ENCODE measurements at regions not wholly inside any gene's neighbourhood (a gene's known extent, or its start where the extent isn't known, plus 50 kb on each side); places are given as distances from the start of the nearest gene placed in this dataset.

- TF ChIP-seq CHD2 (IDR thresholded peaks at IDR 0.05; ENCODE audit: low read length) (no peak), RFX5 (IDR thresholded peaks at IDR 0.05; ENCODE audit: borderline replicate concordance, low read depth, low read length) (no peak), POLR2A (IDR thresholded peaks at IDR 0.05; ENCODE audit: control extremely low read depth in 1 of 2, low read depth in 2 of 2, low read length in 2 of 2) (no peak), CTCF (IDR thresholded peaks at IDR 0.05; ENCODE audit: control extremely low read depth in 1 of 3, insufficient read depth in 1 of 3, low read depth in 1 of 3, low read length in 3 of 3) (no peak), EP300 (IDR thresholded peaks at IDR 0.05; ENCODE audit: borderline replicate concordance in 1 of 2, low read depth in 2 of 2, low read length in 2 of 2) (no peak), RNF2 (IDR thresholded peaks at IDR 0.05; ENCODE audit: borderline replicate concordance, low read depth, low read length, missing control alignments, poor library complexity, severe bottlenecking) (no peak), JUN (IDR thresholded peaks at IDR 0.05; ENCODE audit: low read depth, low read length) (no peak), EZH2 (IDR thresholded peaks at IDR 0.05; ENCODE audit: low read depth, low read length, severe bottlenecking) (no peak), PHF8 (conservative IDR thresholded peaks at IDR 0.05; ENCODE audit: low read depth, low read length) (no peak), SP2 (IDR thresholded peaks at IDR 0.05; ENCODE audit: low read length) (no peak), SIN3A (conservative IDR thresholded peaks at IDR 0.05 in 1 of 2, IDR thresholded peaks at IDR 0.05 in 1 of 2; ENCODE audit: low read depth in 1 of 2, low read length in 2 of 2) (no peak), RAD21 (IDR thresholded peaks at IDR 0.05 in 1 of 2, conservative IDR thresholded peaks at IDR 0.05 in 1 of 2; ENCODE audit: low read depth in 2 of 2, low read length in 2 of 2) (no peak)
- TF ChIP-seq, protein P1, sequence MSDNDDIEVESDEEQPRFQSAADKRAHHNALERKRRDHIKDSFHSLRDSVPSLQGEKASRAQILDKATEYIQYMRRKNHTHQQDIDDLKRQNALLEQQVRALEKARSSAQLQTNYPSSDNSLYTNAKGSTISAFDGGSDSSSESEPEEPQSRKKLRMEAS (IDR thresholded peaks at IDR 0.05) = no peak
These were observed 246.7 kb upstream of the ARSJ start for GRCh38 chr4:114226179-114226578.

Measured in H1 (cell line).